ENCODE measurements at regions not wholly inside any gene's neighbourhood (a gene's known extent, or its start where the extent isn't known, plus 50 kb on each side); places are given as distances from the start of the nearest gene placed in this dataset.

DNA sequence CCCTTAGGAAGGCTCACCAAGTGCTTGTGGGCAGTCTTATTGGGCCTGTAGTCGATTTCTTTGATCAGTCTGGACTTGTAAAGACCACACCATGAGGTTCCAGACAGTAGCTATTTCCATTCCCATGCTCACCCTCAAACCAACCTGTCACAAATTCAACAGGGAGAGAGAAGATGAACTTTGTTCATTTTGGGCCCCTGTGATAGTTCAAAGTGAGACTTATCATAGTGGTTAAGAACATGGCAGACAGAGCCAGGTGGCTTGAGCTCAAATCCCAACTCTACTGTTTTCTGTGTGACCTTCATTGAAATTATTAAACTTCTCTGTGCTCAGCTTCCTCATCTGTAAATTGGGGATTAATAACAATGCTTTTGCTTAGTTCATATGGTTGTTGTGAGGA lies 53.9 kb upstream of the CTLA4 start:
- DNase-seq (ENCODE audit: low read depth in 2 of 2): no peak

GRCh38 chr2:203814661-203815540 lies 52.7 kb upstream of the CTLA4 start:
- DNase-seq (ENCODE audit: low read depth in 2 of 2): peak in 1 of 2 donors; percentile 40

GRCh38 chr2:203815541-203815898 lies 52.1 kb upstream of the CTLA4 start:
- DNase-seq (ENCODE audit: low read depth in 2 of 2): no peak

- DNase-seq (ENCODE audit: low read depth in 2 of 2): no peak
Observed at GRCh38 chr2:203817147-203817546, 50.4 kb upstream of the CTLA4 start.

Data from activated CD4-positive, alpha-beta T cell treated with anti-CD3 and anti-CD28 coated beads for 24 hours (primary cell).